ENCODE measurements at regions not wholly inside any gene's neighbourhood (a gene's known extent, or its start where the extent isn't known, plus 50 kb on each side); places are given as distances from the start of the nearest gene placed in this dataset.

DNA sequence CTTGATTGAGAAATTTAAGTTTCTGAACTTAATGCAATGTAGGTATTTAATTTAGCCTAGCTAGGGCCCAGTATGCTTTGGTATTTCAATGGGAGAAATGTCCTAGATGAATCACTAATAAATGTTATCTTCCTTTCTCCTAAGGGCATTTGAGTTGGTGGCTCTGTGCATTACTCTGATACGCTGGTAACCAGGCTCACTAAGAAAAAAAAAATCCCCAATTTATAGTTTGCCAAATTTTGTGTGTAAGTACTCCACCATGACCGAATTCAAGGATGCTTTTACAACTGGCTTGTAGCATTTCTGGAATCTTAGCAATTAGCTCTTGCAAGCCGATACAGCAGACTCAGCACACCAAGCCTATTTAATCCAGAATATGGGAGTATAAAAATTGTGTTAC, 94.6 kb upstream of the LPP start:
- ChIA-PET RAD21 (ENCODE audit: low non-redundant PET in 1 of 2, low total read pairs in 2 of 2, uncharacterized antibody in 2 of 2, unreplicated experiment in 2 of 2) (no interaction called here), POLR2A (no interaction called here)

More for the DNA sequence above, 94.6 kb upstream of the LPP start:
- Histone ChIP-seq H3K4me1 (ENCODE audit: control insufficient read depth in 1 of 2, insufficient read depth in 2 of 2, low read length in 2 of 2) (peaks cover 5 to 14% of the 10 kb centered on the region in 2 experiments; a peak in 3 of 4 replicates), H3K27me3 (ENCODE audit: insufficient read depth, low read length) (no peaks in the 10 kb centered on the region), H3K9me2 (ENCODE audit: insufficient read depth) (no peaks in the 10 kb centered on the region), H3K27ac (ENCODE audit: low read depth, low read length) (no peak overlapping the region), H4K20me1 (ENCODE audit: insufficient read depth) (no peaks in the 10 kb centered on the region), H3K4me2 (ENCODE audit: low read length) (no peak overlapping the region), H3K9ac (ENCODE audit: low read length) (no peak overlapping the region), H3K36me3 (ENCODE audit: control insufficient read depth in 1 of 2, insufficient read depth in 2 of 2, low read length in 2 of 2) (no peaks in the 10 kb centered on the region), H3K4me3 (replicated peaks in 1 of 2; ENCODE audit: low read depth in 1 of 2, low read length in 2 of 2) (no peak overlapping the region), H3K9me3 (ENCODE audit: control insufficient read depth in 1 of 2, insufficient read depth in 1 of 2, low read depth in 1 of 2, low read length in 2 of 2) (no peaks in the 10 kb centered on the region), H3K79me2 (ENCODE audit: insufficient read depth, low read length) (no peaks in the 10 kb centered on the region), H2AFZ (ENCODE audit: low read depth, low read length, poor library complexity, severe bottlenecking) (no peak overlapping the region)
- intact Hi-C loops (cut with micrococcal nuclease), result no loop called here
- TF ChIP-seq, protein P1, sequence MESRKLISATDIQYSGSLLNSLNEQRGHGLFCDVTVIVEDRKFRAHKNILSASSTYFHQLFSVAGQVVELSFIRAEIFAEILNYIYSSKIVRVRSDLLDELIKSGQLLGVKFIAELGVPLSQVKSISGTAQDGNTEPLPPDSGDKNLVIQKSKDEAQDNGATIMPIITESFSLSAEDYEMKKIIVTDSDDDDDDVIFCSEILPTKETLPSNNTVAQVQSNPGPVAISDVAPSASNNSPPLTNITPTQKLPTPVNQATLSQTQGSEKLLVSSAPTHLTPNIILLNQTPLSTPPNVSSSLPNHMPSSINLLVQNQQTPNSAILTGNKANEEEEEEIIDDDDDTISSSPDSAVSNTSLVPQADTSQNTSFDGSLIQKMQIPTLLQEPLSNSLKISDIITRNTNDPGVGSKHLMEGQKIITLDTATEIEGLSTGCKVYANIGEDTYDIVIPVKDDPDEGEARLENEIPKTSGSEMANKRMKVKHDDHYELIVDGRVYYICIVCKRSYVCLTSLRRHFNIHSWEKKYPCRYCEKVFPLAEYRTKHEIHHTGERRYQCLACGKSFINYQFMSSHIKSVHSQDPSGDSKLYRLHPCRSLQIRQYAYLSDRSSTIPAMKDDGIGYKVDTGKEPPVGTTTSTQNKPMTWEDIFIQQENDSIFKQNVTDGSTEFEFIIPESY (IDR thresholded peaks at IDR 0.05; ENCODE audit: extremely low read depth, insufficient replicate concordance, low read length), result no peak
- TF ChIP-seq RAD21 (IDR thresholded peaks at IDR 0.05; ENCODE audit: low read depth) (no peak), CEBPB (IDR thresholded peaks at IDR 0.05; ENCODE audit: low read depth) (no peak), EZH2 (IDR thresholded peaks at IDR 0.05) (no peak), EZH2phosphoT487 (IDR thresholded peaks at IDR 0.05; ENCODE audit: borderline replicate concordance) (no peak), POLR2A (IDR thresholded peaks at IDR 0.05; ENCODE audit: borderline replicate concordance, extremely low read depth, insufficient read depth, insufficient read length) (no peak), FOSL1 (IDR thresholded peaks at IDR 0.05; ENCODE audit: low read depth) (no peak), CBX3 (IDR thresholded peaks at IDR 0.05; ENCODE audit: low read depth) (no peak), SP1 (IDR thresholded peaks at IDR 0.05; ENCODE audit: low read depth) (no peak), YY1 (IDR thresholded peaks at IDR 0.05; ENCODE audit: extremely low read depth, insufficient replicate concordance, low read depth, low read length) (no peak)
- TF ChIP-seq, protein P2, sequence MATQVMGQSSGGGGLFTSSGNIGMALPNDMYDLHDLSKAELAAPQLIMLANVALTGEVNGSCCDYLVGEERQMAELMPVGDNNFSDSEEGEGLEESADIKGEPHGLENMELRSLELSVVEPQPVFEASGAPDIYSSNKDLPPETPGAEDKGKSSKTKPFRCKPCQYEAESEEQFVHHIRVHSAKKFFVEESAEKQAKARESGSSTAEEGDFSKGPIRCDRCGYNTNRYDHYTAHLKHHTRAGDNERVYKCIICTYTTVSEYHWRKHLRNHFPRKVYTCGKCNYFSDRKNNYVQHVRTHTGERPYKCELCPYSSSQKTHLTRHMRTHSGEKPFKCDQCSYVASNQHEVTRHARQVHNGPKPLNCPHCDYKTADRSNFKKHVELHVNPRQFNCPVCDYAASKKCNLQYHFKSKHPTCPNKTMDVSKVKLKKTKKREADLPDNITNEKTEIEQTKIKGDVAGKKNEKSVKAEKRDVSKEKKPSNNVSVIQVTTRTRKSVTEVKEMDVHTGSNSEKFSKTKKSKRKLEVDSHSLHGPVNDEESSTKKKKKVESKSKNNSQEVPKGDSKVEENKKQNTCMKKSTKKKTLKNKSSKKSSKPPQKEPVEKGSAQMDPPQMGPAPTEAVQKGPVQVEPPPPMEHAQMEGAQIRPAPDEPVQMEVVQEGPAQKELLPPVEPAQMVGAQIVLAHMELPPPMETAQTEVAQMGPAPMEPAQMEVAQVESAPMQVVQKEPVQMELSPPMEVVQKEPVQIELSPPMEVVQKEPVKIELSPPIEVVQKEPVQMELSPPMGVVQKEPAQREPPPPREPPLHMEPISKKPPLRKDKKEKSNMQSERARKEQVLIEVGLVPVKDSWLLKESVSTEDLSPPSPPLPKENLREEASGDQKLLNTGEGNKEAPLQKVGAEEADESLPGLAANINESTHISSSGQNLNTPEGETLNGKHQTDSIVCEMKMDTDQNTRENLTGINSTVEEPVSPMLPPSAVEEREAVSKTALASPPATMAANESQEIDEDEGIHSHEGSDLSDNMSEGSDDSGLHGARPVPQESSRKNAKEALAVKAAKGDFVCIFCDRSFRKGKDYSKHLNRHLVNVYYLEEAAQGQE (IDR thresholded peaks at IDR 0.05; ENCODE audit: low read depth), result no peak
- TF ChIP-seq, protein P3, sequence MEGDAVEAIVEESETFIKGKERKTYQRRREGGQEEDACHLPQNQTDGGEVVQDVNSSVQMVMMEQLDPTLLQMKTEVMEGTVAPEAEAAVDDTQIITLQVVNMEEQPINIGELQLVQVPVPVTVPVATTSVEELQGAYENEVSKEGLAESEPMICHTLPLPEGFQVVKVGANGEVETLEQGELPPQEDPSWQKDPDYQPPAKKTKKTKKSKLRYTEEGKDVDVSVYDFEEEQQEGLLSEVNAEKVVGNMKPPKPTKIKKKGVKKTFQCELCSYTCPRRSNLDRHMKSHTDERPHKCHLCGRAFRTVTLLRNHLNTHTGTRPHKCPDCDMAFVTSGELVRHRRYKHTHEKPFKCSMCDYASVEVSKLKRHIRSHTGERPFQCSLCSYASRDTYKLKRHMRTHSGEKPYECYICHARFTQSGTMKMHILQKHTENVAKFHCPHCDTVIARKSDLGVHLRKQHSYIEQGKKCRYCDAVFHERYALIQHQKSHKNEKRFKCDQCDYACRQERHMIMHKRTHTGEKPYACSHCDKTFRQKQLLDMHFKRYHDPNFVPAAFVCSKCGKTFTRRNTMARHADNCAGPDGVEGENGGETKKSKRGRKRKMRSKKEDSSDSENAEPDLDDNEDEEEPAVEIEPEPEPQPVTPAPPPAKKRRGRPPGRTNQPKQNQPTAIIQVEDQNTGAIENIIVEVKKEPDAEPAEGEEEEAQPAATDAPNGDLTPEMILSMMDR (IDR thresholded peaks at IDR 0.05 in 2 of 3, conservative IDR thresholded peaks at IDR 0.05 in 1 of 3; ENCODE audit: borderline replicate concordance in 1 of 3, insufficient read depth in 1 of 3, low read depth in 2 of 3, low read length in 2 of 3), result no peak
- ATAC-seq (no peak), DNase-seq (ENCODE audit: low read depth, low spot score) (no peak)
- BruUV-seq (replicated peaks), result no TSS peak
- CTCF ChIA-PET, result no interaction called here

Measured in HCT116 (cell line).